NCI-H460 (cell line): ENCODE measurements at regions not wholly inside any gene's neighbourhood (a gene's known extent, or its start where the extent isn't known, plus 50 kb on each side); places are given as distances from the start of the nearest gene placed in this dataset.
"Not testable (repeated sequence)": the region's sequence is repeated elsewhere in the genome, so short reads cannot be mapped to it uniquely, and the experiment has no call there.

Source experiments
- DNase-seq: peaks from one replicate; pipeline ENCODE4 v3.0.0-alpha.2; 2016; ENCODE audit warnings: low read depth; ENCODE audit errors: extremely low read depth

- no peak for DNase-seq
These were observed 51.6 kb upstream of the CNTLN start for GRCh38 chr9:17083258-17083657.

- no peak for DNase-seq
These were observed 52.3 kb upstream of the CNTLN start for GRCh38 chr9:17082343-17083064.

DNA sequence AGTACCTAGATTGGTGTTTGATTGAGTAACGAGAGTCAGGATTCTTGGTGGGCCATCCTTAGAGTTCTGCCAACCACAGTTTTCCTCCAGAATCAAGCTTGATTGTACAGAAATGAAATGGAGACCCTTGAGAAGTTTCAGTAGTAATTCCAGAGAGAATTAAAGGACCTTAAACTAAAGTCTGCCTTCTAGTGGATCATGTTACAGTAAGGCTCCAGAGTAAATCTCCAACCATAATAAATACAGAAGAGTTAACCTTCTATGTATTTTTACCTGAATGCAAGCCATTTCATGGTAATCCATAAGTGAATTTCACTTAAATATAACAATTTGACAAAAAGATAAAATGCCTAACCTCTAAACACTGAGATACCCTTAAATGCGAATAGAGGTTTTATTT, 53.0 kb upstream of the CNTLN start:
- DNase-seq = no peak

DNA sequence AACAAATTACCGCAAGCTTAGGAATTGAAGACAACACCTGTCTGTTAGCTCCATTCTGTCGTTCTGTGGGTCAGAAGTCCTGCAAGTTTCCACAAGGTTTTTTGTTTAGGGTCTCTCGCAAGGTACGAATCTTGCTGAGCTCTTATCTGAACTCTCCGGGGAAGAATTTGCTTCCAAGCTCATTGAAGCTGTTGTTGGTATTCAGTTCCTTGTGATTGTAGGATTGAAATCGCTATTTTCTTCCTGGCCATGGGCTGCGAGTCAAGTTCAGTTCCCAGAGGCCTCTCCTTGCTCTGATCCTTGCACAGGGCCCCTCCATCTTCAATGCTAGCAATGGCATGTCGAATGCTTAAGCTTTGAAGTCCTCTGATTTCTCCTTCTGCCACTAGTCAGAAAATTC, 53.5 kb upstream of the CNTLN start:
- no peak for DNase-seq

GRCh38 chr9:17075758-17076485, 58.9 kb upstream of the CNTLN start:
- DNase-seq = no peak

- DNase-seq = no peak
These were observed 59.6 kb upstream of the CNTLN start for GRCh38 chr9:17075146-17075757.

DNA sequence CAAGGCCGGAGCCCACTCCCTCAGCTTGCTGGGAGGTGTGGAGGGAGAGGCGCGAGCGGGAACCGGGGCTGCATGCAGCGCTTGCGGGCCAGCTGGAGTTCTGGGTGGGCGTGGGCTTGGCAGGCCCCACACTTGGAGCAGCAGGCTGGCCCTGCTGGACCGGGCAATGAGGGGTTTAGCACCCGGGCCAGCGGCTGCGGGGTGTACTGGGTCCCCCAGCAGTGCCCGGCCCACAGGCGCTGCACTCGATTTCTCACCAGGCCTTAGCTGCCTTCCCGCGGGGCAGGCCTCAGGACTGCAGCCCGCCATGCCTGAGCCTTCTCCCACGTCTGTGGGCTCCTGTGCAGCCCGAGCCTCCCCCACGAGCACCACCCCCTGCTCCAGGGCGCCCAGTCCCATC, 62.3 kb upstream of the CNTLN start:
- DNase-seq = not testable (repeated sequence)

- DNase-seq = no peak
These were observed 66.2 kb upstream of the CNTLN start for GRCh38 chr9:17068671-17069070.

- no peak for DNase-seq
These were observed 69.8 kb upstream of the CNTLN start for GRCh38 chr9:17065062-17065461.

DNA sequence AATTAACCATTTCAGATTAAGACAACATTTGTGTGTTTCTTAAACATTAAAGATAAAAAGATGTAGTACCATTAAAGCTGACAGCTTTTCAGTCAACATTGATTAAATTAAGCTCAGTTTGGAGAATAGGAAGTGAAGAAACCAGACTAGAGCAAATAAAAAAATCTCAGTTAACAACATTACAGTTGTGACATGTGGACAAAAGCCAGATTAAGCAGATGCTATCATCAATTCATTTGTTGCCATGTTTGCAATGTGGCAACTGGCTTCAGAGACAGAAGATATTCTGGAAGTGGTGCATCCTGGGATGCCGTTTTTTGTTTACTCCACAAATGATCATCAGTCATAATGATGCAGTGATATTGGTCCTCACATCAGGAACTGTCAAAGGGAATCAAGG, 70.3 kb upstream of the CNTLN start:
- no peak for DNase-seq

- peak; percentile 53 for DNase-seq
These were observed 71.2 kb upstream of the CNTLN start for GRCh38 chr9:17063535-17064135.

GRCh38 chr9:17062497-17062896, 72.3 kb upstream of the CNTLN start:
- DNase-seq = no peak

DNA sequence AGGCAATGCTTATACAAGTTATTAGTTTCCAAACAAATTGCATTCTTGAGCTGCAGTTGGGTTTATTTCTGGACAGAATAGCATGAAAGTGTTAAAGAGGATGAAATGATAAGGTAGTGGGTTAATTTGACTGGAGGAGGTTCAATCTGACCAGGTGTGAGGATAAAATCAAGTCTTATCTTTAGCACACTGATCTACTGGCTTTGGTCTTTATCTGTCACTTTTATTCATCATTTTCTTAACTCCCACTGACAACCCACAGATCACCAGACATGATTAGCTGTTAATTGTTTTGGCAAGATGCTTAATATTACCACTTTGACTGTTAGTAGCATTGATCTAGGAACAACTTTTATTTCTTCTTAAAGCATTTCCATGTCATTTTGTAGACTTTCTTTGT, 74.4 kb upstream of the CNTLN start:
- DNase-seq = no peak

DNA sequence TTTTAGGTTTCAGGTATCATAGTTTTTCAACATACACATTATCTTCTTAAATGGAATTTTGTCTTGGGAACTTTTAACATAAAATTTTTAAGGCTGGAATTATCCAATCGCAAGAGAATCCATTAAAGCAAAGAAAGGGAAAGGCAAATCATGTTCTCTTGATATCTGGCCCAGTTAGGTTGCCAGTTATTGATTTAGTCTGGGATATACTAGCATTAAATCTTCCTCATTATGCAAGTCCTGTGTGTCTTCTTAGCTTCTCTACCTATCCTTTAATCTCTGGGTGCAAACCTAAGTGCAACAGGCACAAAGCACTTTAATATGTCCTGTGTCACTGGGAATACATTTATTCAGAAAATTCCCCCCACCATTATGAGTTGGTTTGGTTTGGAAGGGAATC, 75.4 kb upstream of the CNTLN start:
- DNase-seq = no peak

DNA sequence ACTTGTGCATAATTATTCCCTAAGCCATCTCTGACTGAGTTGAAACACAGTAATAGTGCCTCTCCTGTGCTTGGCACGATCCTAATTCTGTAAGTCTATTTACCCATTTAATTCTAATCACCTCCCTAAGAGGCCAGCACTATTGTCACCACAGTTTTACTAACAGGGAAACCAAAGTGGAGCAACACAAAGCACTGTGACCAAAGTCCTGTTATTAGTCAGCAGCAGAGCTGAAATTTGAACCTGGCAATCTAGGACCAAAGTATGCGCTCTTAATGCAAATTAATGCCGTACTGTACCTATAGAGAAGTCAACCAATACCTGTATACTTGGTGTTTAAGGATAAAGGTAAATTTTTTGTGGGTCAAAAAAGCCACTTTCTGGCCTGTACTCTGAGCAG, 77.1 kb upstream of the CNTLN start:
- DNase-seq = no peak

- DNase-seq = no peak
These were observed 82.2 kb upstream of the CNTLN start for GRCh38 chr9:17052626-17053025.

DNA sequence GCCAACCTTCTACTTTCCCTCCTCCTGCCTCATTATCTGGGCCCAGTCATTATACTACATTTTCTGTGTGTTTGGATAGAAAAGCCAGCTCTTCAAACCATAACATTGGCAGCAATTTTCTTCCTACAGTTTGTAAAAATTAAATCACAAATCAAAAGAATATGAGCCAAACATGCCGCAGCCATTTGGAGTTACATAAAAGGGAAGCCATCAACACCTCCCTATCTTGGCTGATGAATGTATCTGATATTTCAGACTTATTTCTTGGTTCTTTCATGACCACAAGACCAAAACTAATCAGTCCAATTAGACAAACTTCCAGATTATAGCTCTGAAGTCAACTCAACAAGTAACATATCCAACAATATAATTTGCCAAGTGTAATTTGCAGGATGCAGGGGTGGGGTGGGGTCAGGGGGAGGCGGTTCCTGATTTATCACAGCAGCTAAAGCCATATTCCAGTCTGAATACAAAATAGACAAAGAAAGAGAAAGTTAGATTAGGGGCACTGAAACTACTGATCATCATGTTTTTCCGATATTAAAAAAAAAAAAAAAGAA, 89.4 kb upstream of the CNTLN start:
- no peak for DNase-seq

GRCh38 chr9:17031546-17031945, 103.3 kb upstream of the CNTLN start:
- no peak for DNase-seq

- no peak for DNase-seq
These were observed 109.6 kb upstream of the CNTLN start for GRCh38 chr9:17025281-17025680.

DNA sequence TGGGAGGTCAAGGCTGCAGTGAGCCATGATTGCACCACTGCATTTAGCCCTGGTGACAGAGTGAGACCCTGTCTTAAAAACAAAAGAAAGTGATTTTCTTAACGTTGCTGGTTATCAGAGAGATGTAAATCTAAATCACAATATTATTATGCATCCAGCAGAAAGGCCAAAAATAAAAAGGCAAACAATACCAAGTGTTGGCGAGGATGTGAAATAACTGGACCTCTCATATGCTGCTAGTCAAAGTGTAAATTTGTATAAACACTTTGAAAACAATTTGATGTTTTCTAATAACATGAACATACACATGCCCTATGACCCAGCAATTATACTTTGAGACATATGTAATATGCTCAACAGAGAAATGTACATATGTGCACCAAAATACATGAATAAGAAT, 110.7 kb upstream of the CNTLN start:
- no peak for DNase-seq

- DNase-seq = peak; percentile 52
These were observed 113.4 kb upstream of the CNTLN start for GRCh38 chr9:17021387-17021970.
